GM21825 (cell line): ENCODE measurements at regions not wholly inside any gene's neighbourhood (a gene's known extent, or its start where the extent isn't known, plus 50 kb on each side); places are given as distances from the start of the nearest gene placed in this dataset.

ENCODE experiments used
- ATAC-seq: cut with Tn5 transposase; IDR thresholded peaks from one replicate; pipeline ENCODE4 v1.9.1; 2021; ENCODE audit warnings: mild to moderate bottlenecking, moderate library complexity; ENCODE audit not compliant: unreplicated experiment

DNA sequence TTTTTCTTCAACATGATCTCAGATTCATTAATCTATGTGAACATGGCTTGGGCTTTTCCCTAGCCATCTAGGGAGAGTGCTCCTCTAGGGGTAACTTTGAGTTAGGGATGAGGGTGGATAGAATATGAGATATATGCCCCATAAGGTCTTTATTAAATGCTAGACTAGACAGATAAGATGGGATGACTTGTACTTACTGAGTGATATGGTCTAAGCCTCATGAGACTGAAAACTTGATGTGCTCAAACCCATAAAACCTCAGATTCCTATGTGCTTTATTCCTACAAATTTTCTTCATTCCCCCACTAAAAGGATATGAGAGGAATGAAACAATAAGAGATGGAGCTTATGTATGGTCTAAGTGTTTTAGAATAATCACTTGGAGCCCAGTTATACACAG is 386.6 kb downstream of the YTHDC2 start:
- no peak for ATAC-seq

DNA sequence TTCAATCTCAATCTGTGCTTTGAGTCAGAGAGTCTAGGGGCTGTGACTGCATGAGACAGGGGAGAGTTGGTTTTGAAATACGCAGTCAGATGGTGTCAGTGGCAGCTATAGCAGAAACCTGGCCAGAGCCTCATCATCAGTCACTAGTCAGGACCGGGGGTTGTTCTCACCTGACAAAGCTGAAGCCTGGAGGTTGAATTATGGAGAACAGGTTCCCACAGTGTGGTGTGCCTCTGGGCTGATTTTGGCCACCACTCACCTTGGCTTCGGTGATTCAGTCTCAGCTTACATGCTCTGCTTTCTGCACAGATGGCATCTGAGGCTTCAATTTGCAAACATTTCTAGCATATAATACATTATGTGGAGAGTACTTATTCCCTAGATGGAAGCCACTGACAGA is 387.3 kb downstream of the YTHDC2 start:
- ATAC-seq = no peak

GRCh38 chr5:113901718-113902117 is 388.2 kb downstream of the YTHDC2 start:
- no peak for ATAC-seq

- ATAC-seq = no peak
These were observed 389.6 kb downstream of the YTHDC2 start for GRCh38 chr5:113902917-113903660.

- ATAC-seq = no peak
These were observed 396.3 kb downstream of the YTHDC2 start for GRCh38 chr5:113909782-113910181.

GRCh38 chr5:113917997-113918396 is 404.5 kb downstream of the YTHDC2 start:
- no peak for ATAC-seq

GRCh38 chr5:113922343-113922742 is 408.8 kb downstream of the YTHDC2 start:
- no peak for ATAC-seq

- no peak for ATAC-seq
These were observed 422.0 kb downstream of the YTHDC2 start for GRCh38 chr5:113935453-113935852.

- no peak for ATAC-seq
These were observed 423.8 kb downstream of the YTHDC2 start for GRCh38 chr5:113937301-113937700.

DNA sequence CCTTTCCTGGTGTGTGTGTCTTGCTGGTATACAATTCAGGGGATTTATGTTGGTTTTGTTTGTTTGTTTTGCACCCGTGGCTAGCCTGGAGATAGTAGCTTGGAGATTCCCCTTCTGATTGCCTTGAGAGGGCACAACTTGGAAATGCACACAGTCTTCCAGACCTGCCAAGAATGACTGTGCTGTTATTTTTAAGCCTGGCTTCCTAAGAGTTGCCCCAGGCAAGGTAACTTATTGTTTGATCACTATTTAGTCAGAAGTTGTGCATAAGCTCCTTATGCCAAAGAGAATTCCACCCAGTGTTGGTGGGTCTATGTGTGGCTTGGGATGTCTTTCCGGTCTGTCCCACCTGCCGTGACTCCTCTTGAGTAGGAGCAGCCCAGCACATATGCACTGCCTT is 421.9 kb upstream of the KCNN2 start:
- ATAC-seq = no peak

- ATAC-seq = no peak
These were observed 411.7 kb upstream of the KCNN2 start for GRCh38 chr5:113950186-113950585.

GRCh38 chr5:113965225-113965624 is 396.6 kb upstream of the KCNN2 start:
- ATAC-seq = no peak

GRCh38 chr5:113969901-113970300 is 392.0 kb upstream of the KCNN2 start:
- no peak for ATAC-seq

- no peak for ATAC-seq
These were observed 390.4 kb upstream of the KCNN2 start for GRCh38 chr5:113971454-113971853.

DNA sequence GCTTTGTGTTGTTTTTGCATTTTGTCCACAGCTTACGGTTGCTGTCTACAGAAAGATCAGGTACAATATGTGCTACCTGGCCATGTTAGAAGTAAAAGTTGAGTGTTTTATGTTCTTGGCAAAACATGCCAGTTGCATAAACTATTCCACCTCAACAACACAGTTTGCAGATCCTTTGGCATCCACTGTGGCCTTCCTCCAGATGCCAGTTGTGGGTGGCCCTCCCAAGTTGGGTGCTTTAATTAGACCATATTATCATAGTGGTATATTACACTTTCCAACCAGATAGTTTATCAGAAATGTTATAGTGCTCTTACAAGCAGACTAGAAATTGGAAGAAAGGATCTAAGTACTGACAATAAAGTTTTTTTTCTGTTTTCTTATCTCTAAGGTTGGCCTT is 386.9 kb upstream of the KCNN2 start:
- no peak for ATAC-seq

GRCh38 chr5:113984928-113985327 is 376.9 kb upstream of the KCNN2 start:
- ATAC-seq = no peak

DNA sequence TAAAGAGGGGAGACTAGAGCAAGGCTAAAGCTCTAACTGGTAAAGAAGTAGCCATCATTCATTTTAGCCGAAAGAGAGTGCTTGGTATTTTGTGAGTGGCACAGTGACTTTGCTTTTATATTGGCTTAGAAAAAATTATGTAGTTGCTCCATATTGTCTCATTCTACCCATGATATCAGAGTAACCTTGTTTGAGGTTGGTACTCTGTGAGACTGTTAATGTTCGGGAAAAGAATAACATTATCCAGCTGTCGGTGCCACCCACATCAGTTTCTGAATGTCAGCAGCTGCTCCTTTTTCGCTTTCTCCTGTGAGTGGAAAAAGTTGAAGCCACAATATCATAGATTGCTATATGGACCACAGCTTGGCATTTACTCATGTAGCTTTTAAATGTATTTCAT is 376.4 kb upstream of the KCNN2 start:
- no peak for ATAC-seq

DNA sequence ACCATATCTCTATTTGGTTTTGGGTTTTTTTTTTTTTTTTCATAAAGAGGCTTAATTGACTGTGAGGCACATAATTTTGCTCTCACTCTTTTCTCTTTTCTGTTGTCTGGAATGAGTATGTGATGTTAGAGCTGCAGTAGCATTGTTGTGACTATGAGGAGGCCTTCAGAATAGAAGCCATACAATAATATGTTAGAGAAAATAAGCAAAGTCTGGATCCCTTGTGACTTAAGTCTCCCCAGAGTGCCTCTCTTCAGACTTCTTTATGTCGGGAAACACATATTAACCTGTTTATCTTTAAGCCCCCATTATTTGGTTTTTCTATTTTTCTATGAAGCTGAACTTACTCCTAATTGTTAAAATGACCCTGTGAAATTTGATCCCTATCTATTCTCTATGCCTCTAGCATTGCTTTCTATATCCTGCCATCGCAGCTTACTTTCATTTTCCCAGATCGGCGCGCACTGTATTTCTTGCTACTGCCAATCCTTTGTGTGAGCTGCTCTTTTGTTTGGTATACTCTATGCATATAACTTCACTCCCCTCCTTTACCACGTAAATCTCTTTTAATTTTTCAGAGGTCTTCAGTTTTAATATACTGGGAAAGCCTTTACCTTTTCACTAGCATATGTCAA is 372.5 kb upstream of the KCNN2 start:
- ATAC-seq = no peak

DNA sequence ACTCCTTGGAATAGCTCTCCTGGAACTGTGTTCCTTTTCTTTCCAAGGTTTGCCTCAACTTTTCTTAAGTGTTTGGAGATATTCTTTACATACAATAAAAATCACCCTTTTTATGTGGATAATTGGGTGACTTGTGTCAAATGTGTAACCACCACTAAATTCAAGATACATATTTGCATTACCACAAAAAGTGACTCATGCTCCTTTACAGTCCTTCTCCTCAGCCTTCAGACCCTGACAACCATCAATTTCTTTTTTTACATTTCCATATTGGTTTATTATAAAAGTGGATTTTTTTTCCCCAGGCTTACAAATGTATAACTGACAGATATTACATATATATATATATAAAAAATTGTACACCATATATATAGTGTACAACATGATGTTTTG is 372.0 kb upstream of the KCNN2 start:
- no peak for ATAC-seq

- no peak for ATAC-seq
These were observed 360.8 kb upstream of the KCNN2 start for GRCh38 chr5:114001076-114001475.

DNA sequence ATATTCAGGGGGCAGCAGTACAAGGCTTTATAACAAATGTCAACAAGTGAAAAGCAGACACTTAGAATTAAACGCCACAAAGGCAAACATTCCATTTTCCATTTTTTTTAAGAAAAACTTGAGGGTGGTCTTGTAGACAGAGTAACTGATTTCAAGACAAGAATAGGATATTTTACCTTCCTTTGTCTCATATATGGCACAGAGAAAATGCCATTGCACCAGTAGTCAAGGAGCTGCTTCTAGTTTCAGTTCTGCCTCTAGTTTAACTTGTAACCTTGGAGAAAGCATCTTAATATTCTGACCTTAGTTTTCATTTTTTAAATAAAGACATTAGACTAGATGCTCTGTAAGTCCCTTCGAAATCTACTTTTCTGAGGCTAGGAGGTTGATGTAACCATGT is 355.3 kb upstream of the KCNN2 start:
- no peak for ATAC-seq

DNA sequence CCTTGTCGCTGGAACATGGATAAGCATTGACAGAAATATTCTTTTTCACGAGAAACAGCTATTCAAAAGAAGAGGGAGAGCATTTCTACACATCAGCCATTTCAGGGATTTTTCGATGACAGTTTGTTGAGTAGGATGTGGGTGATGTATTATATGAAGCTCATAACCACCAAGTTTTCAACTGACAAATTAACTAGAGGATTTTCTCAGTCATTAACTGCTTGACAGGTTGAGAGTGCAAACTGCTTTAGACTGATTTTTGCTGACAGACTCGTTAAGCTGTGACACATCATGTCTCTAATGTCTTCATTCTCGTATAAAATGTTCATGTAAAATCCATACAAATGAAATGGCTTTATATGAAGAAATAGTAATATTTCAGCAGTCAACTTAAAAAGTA is 354.2 kb upstream of the KCNN2 start:
- no peak for ATAC-seq

DNA sequence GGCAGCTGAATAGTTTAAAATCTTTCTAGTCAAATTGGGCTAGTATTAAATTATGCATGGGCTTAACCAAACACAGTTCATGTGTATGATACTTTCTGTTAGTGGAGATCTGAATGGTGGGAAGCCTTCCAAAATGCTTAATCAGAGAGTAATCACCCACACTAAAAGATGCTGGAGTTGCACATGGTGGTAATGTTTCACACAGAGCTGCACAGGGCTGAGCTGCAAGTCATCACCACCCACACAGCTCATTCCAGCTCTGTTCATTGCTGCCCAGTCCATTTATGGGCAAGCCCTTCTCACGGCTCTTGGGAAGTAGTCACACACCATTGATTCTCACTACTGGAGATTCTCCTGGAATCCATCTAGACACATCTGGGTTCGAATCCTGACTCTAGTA is 351.5 kb upstream of the KCNN2 start:
- ATAC-seq = no peak
